ENCODE measurements at regions not wholly inside any gene's neighbourhood (a gene's known extent, or its start where the extent isn't known, plus 50 kb on each side); places are given as distances from the start of the nearest gene placed in this dataset.
A peak's percentile ranks its signal among the peaks of the same experiment; 100 is the strongest.
"Not testable (repeated sequence)": the region's sequence is repeated elsewhere in the genome, so short reads cannot be mapped to it uniquely, and the experiment has no call there.

DNA sequence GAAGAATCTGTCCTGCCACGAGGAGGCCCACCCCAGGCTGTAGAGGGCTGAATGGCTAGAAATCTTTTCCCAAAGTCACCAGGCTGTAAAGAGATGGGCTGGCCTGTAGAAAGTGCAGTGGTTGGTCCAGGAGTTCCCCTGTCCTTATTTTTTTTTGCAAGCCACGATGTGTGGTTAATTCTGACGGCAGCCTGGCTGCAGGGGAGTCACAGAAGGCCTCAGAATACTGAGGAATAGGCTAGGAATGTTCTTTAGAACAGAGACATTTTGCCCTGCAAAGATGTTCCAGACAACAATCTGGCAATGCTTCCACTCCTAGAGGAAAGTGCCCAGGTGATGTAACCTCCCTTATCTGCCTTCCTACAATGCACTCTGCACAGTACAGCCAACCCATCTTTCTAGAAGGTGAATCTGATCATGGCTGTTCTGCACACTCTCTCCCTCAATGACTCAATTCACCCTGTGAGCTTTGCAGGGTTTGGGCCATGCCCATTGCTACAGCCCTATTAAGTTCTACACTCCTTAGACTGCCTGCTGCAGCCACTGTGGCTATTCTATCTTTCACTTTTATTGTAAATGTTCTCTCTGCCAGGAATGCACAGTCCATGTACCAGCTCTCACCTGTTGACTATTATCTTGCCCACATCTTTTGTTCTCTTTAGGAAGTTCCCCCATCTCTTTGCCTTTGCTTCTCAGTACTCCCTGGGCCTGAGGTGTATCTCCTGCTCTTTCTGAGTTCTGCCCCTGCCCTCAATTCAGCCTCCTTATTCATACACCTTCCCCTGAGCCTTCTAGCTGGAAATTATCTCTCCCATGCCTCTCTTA lies 377.8 kb upstream of the CLINT1 start:
- no peak for DNase-seq (ENCODE audit: low read depth)
- TF ChIP-seq, protein P1, sequence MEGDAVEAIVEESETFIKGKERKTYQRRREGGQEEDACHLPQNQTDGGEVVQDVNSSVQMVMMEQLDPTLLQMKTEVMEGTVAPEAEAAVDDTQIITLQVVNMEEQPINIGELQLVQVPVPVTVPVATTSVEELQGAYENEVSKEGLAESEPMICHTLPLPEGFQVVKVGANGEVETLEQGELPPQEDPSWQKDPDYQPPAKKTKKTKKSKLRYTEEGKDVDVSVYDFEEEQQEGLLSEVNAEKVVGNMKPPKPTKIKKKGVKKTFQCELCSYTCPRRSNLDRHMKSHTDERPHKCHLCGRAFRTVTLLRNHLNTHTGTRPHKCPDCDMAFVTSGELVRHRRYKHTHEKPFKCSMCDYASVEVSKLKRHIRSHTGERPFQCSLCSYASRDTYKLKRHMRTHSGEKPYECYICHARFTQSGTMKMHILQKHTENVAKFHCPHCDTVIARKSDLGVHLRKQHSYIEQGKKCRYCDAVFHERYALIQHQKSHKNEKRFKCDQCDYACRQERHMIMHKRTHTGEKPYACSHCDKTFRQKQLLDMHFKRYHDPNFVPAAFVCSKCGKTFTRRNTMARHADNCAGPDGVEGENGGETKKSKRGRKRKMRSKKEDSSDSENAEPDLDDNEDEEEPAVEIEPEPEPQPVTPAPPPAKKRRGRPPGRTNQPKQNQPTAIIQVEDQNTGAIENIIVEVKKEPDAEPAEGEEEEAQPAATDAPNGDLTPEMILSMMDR (IDR thresholded peaks at IDR 0.05; ENCODE audit: insufficient read depth, low read depth, low read length) = no peak
- no peak overlapping the region for H3K4me3 ChIP-seq (ENCODE audit: low read depth, low read length)

DNA sequence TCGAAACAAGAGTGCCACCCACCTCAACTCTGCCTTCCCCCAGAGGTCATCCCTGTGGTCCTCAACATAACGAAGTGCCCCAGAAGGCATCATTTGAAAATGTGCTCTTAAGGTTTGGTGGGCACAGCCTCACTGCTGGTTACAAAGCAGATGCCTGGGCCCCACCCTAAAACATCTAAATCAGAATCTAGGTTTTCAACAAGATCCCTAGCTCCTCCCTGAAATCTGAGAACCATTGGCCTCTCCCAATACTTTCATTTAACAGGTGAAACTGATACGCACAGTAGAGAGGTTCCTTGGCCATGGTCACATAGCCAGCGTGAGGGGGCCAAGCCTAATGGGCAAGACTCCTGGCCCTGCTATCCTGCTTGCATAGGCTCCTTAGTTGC lies 376.2 kb upstream of the CLINT1 start:
- H3K4me3 ChIP-seq (ENCODE audit: low read depth, low read length) = no peak overlapping the region
- TF ChIP-seq, protein P1 (IDR thresholded peaks at IDR 0.05; ENCODE audit: insufficient read depth, low read depth, low read length) = no peak
- DNase-seq (ENCODE audit: low read depth) = no peak

DNA sequence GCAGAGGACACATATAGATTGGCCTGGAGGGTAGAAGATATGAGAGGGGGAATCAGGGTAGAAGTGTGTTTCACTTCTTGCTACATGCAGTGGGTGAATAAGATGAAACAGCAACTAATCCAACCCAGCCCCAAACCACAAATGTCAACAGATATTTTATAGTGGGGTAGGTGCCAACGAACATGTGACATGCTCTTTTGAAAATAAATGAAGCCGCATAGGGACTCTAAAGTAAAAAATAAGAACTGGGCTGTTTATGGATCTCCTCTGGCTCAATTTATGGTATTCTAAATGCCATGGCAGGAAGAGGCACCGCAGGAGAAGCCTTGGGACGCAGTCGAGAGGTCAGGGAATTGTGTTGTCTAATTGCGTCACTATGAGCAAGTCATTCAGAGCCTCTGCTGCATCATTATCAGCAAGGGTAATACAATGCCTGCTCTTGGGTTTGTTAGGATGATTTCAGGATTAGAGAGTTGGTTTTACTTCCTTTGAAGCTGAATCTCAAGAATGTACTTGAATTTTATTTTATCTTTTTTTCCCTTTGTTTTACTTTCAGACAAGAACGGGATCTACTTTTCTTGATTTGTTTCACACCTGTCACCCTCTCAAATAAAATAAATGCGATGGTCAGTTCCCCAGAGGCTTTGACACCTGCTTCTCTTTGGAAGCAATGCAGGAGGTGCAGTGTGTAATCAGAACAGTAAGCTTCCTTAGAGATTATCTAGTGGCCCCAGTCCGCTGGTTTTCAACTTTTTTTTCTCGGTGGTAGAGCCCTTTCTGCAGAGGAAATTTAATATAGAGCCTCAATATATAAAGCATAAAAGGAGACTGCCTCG lies 375.6 kb upstream of the CLINT1 start:
- H3K4me3 ChIP-seq (ENCODE audit: low read depth, low read length) = no peak overlapping the region
- peak; percentile 1 for DNase-seq (ENCODE audit: low read depth)
- TF ChIP-seq, protein P1 (IDR thresholded peaks at IDR 0.05; ENCODE audit: insufficient read depth, low read depth, low read length) = no peak

DNA sequence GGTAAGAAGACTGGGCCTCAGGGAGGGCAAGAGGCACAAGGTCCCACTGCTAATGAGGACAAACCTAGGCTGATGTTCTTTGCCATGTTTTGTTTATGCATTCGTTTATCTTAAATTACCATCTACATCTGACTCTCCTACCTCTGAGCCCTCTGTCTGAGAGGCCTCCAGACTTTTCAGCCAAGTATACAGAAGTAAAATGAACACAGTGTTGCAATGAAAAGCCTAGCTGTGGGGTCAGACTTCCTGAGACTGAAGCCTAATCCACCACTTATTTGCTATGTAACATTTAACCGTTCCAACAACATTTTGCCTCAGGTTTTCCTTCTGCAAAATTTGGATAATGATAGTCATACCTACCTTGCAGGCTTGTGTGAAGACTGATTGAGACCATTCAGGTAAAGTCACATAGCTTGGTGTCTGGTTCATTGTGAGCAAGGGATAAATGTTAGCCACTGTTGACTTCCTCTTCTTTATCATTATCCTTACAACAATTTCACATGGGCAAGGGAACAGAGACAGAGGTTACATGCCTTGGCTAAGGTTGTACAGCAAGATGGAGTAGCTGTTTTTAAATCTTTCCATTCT lies 374.9 kb upstream of the CLINT1 start:
- no peak overlapping the region for H3K4me3 ChIP-seq (ENCODE audit: low read depth, low read length)
- no peak for DNase-seq (ENCODE audit: low read depth)
- TF ChIP-seq, protein P1 (IDR thresholded peaks at IDR 0.05; ENCODE audit: insufficient read depth, low read depth, low read length) = no peak

DNA sequence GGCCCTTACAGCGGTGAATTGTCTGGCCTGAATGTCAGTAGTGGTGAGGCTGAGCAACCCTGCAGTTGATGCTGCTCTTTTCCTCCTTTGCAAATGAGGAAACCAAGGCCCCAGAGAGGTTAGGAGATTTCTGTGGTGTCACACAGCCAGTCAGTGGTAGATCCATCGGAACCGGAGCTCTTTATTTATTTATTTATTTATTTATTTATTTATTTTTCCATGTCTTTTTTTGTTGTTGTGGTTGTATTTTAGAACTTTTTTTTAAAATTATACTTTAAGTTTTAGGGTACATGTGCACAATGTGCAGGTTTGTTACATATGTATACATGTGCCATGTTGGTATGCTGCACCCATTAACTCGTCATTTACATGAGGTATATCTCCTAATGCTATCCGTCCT lies 368.4 kb upstream of the CLINT1 start:
- DNase-seq (ENCODE audit: low read depth); H3K4me3 ChIP-seq (ENCODE audit: low read depth, low read length): not testable (repeated sequence)

DNA sequence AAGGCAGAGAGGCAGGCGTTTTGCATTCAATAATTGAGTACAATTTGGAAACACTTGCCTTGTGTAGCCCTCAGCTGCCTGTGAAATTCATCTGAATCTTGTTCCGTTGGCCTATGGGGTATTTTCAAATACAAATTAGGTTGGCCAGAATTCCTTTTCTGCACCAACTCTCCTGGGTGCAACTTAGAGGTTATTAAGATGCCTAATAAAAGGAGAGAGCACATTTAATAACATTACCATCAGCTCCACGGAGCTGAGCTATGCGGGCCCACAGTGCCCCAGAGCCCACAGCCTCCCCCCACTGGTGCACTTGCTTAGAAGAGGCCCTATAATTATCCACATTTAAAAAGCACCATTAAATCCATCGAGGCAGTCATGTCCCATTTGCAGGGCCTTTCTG lies 367.6 kb upstream of the CLINT1 start:
- no peak for DNase-seq (ENCODE audit: low read depth)
- no peak overlapping the region for H3K4me3 ChIP-seq (ENCODE audit: low read depth, low read length)
- TF ChIP-seq, protein P1 (IDR thresholded peaks at IDR 0.05; ENCODE audit: insufficient read depth, low read depth, low read length) = no peak

DNA sequence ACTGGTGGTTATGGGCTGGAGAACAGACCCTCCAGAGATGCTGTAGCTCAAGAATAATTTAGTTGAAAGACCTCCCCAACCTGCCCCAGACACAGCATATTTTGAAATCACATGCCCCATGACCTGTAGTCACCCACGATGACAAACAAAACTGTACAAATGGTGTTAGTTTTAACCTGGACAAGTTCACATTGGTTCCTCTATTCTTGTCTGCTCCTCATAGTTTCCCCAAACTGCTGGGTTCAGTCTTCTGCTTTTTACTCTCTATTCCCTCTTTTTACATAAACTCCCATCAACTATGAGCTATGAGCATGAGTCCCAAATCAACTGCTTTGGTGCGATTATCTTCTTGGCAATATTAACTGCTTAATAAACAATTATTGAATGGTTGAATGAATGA lies 365.3 kb upstream of the CLINT1 start:
- H3K4me3 ChIP-seq (ENCODE audit: low read depth, low read length) = no peak overlapping the region
- DNase-seq (ENCODE audit: low read depth) = no peak
- TF ChIP-seq, protein P1 (IDR thresholded peaks at IDR 0.05; ENCODE audit: insufficient read depth, low read depth, low read length) = no peak
